Activated naive CD4-positive, alpha-beta T cell treated with anti-CD3 and anti-CD28 coated beads, Interleukin-2, amount 10 ng/mL, durations not matched to agents 7 days and 5 days (primary cell): ENCODE measurements at regions not wholly inside any gene's neighbourhood (a gene's known extent, or its start where the extent isn't known, plus 50 kb on each side); places are given as distances from the start of the nearest gene placed in this dataset.

Experiments used
- CTCF ChIA-PET: fragments of 350-600 bp; sonication (Branson Sonifier 250); formaldehyde crosslinking; loops from one replicate; lab custom pipeline; 2021; ENCODE audit warnings: antibody characterized with exemption; lab: Charles Lee
- DNase-seq: peaks from one replicate; pipeline ENCODE4 v3.0.0-alpha.2; 2020
- H3K27ac Mint-ChIP-seq: one replicate; pipeline ENCODE4 v1.8.0; 2021; ENCODE audit warnings: mild to moderate bottlenecking, moderate library complexity, mixed read lengths
- H3K27me3 Mint-ChIP-seq: one replicate; pipeline ENCODE4 v1.8.0; 2021; ENCODE audit warnings: mild to moderate bottlenecking, mixed read lengths
- H3K36me3 Mint-ChIP-seq: one replicate; pipeline ENCODE4 v1.8.0; 2021; ENCODE audit warnings: mixed read lengths
- H3K4me1 Mint-ChIP-seq: one replicate; pipeline ENCODE4 v1.8.0; 2021; ENCODE audit warnings: mixed read lengths
- H3K4me3 Mint-ChIP-seq: one replicate; pipeline ENCODE4 v1.8.0; 2021; ENCODE audit warnings: mild to moderate bottlenecking, moderate library complexity, mixed read lengths
- H3K9me3 Mint-ChIP-seq: one replicate; pipeline ENCODE4 v1.8.0; 2021; ENCODE audit warnings: mixed read lengths

DNA sequence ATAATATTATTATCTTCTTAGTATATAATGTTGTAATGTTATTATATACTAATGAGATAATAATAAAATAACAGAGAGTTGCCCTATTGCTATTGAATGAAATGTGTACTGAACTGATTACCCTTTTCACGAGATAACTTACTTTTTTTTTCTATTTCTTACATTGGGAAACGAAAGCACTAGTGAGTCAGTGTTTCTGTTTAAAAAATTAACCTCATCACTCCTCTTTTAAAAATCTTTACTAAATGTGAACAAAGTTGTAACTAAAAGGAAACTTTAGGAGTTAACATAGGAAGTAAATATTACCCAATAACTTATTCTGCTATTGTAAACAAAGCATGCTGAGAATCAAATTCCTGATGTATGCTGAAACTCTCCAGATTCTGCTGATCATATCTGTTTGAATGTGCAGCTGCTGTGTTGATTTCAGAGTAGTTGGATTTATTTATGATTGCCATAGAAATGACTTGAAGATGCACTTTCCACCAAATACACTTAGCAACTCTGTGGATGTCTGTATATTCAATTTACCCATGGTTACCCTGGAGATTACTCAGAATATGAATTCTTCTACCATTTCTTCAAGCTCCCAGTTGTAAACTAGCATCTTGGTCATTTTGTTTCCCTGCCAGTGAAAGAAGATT is 523.4 kb downstream of the TENT5A start:
- DNase-seq = no peak
- CTCF ChIA-PET = no interaction called here
- H3K36me3 Mint-ChIP-seq = no peaks in the 10 kb centered on the region

DNA sequence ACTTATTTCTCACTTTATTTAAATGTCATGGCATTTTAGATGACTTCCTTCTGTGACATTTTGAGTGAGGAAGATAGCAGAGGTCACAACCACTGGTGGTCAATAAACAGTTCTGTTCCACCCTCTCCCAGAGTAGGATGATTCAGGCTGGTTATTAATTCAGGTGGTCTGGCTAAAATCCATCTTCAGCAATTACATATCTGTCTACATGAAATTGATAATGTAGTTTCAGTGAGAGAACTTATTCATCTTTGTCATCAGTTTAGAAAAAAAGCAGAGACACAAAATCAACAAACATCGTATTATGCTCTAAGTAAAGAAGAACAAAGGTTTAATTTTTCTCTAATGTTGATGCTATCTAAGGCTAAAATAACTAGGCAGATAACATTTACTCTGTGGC is 525.5 kb downstream of the TENT5A start:
- no peak overlapping the region for H3K27ac Mint-ChIP-seq
- H3K4me3 Mint-ChIP-seq = no peak overlapping the region
- DNase-seq = no peak
- CTCF ChIA-PET = no interaction called here
- H3K4me1 Mint-ChIP-seq = no peaks in the 10 kb centered on the region
- H3K36me3 Mint-ChIP-seq = no peaks in the 10 kb centered on the region
- H3K27me3 Mint-ChIP-seq = no peaks in the 10 kb centered on the region
- H3K9me3 Mint-ChIP-seq = peaks cover 2% of the 10 kb centered on the region

More for the DNA sequence above, 523.4 kb downstream of the TENT5A start:
- Mint-ChIP-seq H3K4me1 (no peaks in the 10 kb centered on the region), H3K4me3 (no peak overlapping the region), H3K27ac (no peak overlapping the region), H3K9me3 (no peaks in the 10 kb centered on the region), H3K27me3 (no peaks in the 10 kb centered on the region)

DNA sequence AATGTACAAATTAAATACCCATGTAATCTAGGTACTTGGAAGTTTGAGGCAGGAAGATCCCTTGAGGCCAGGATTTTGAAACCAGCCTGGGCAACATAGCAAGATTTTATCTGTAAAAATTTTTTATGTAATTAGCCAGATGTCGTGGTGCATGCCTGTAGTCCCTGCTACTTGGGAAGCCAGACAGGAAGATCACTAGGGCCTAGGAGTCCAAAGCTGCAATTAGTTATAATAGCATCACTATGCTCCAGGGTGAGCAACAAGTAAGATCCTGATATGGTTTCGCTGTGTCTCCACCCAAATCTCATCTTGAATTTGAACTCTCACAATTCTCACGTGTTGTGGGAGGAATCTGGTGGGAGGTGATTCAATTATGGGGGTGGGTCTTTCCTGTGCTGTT is 535.8 kb downstream of the TENT5A start:
- peaks cover 13% of the 10 kb centered on the region for H3K9me3 Mint-ChIP-seq
- no peak for DNase-seq
- H3K4me3 Mint-ChIP-seq = no peak overlapping the region
- no peaks in the 10 kb centered on the region for H3K27me3 Mint-ChIP-seq
- H3K4me1 Mint-ChIP-seq = no peaks in the 10 kb centered on the region
- no peak overlapping the region for H3K27ac Mint-ChIP-seq
- CTCF ChIA-PET = no interaction called here
- no peaks in the 10 kb centered on the region for H3K36me3 Mint-ChIP-seq

DNA sequence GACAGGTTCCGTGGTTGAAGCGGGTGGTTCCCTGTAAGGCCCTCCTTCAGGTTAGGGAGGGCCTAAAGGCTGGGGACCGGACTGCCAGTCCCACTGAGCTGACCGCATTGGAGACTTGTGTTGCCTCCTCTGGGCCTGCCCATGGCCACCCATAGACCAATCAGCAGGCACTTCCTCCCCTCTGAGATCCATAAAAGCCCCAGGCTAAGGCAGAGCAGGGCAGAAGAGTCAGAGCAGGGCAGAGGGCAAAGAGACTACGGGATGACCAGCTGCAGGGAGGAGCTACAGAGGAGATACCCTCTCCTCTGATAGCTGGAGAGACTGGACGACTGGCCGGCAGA is 537.4 kb downstream of the TENT5A start:
- H3K27ac Mint-ChIP-seq = no peak overlapping the region
- DNase-seq = no peak
- no peaks in the 10 kb centered on the region for H3K27me3 Mint-ChIP-seq
- no peaks in the 10 kb centered on the region for H3K4me1 Mint-ChIP-seq
- H3K9me3 Mint-ChIP-seq = peaks cover 13% of the 10 kb centered on the region
- H3K4me3 Mint-ChIP-seq = no peak overlapping the region
- H3K36me3 Mint-ChIP-seq = no peaks in the 10 kb centered on the region
- CTCF ChIA-PET = no interaction called here

DNA sequence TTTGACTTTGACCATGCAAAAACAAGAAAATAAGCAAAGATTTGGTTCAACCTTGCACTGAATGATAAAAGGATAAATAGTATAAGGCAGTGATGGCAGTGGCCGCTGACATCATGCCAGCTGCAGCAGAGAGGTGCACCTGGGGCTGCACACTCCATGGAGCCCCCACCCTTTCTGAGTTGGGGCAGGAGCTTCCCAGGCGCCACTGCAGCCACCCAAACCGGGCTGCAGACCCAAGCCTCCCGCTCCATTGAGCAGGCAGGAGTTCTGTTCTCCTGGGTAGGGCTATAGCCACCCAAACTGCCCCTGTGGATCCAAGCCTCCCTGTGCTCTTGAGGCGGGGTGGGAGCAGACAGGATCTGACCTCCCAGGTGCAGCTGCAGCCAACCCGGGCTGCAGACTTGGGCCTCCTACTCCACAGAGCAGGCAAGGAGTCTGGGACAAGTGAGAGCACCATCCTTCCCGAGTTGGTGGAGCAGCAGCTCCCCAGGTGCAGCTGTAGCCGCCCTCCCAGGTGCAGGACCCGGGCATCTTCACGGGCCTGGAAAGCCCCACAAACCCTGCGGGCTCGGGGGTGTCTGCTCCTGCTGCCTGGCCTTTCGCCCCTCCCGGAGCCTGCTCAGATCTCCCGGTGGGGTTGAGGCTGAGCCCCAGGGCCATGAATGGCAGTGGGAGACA is 537.9 kb downstream of the TENT5A start:
- Mint-ChIP-seq H3K4me1 (no peaks in the 10 kb centered on the region), H3K36me3 (no peaks in the 10 kb centered on the region), H3K9me3 (peaks cover 13% of the 10 kb centered on the region), H3K27me3 (no peaks in the 10 kb centered on the region), H3K4me3 (no peak overlapping the region), H3K27ac (no peak overlapping the region)
- no peak for DNase-seq
- CTCF ChIA-PET = no interaction called here

DNA sequence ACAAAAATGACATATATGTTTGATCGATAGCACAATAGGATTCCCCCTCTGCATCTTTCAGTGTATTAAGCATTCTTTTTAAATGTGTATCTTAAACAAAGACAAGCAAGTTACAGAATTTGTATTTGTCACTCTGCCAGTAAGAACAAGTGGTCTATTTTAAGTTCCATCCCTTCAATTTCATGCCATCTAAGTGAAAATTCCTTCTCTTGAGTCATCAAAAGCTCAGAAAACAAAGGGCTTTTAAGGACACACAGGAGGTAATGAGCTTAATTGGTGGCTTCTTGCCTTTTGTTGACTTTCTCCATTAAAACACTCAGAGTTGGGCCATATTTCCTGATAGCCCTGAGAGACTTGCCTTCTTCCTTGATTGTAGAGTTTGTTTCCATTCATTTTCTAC is 547.8 kb downstream of the TENT5A start:
- H3K27me3 Mint-ChIP-seq = no peaks in the 10 kb centered on the region
- no peaks in the 10 kb centered on the region for H3K4me1 Mint-ChIP-seq
- DNase-seq = no peak
- CTCF ChIA-PET = no interaction called here
- peaks cover 4% of the 10 kb centered on the region for H3K9me3 Mint-ChIP-seq
- H3K36me3 Mint-ChIP-seq = no peaks in the 10 kb centered on the region
- H3K4me3 Mint-ChIP-seq = no peak overlapping the region
- no peak overlapping the region for H3K27ac Mint-ChIP-seq

DNA sequence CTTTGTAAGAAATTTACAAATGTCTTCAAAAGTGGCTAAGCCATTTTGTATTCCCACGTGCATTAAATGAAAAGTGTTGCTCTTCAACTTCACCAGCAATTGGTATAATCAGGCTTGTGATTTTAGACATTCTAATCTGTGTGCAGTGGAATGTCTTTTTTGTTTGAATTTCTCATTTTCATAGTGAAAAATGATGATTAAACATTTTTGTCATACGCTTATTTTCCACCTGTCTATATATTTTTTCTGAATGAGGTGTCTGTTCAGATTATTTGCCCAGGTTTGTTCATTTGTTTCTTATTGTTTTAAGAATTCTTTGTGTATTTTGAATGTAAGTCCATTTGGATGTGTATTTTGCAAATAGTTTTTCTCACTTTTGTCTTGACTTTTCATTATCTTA is 558.1 kb downstream of the TENT5A start:
- CTCF ChIA-PET = no interaction called here
- H3K9me3 Mint-ChIP-seq = no peaks in the 10 kb centered on the region
- no peak for DNase-seq
- no peaks in the 10 kb centered on the region for H3K36me3 Mint-ChIP-seq
- H3K4me3 Mint-ChIP-seq = no peak overlapping the region
- no peak overlapping the region for H3K27ac Mint-ChIP-seq
- no peaks in the 10 kb centered on the region for H3K4me1 Mint-ChIP-seq
- H3K27me3 Mint-ChIP-seq = no peaks in the 10 kb centered on the region

DNA sequence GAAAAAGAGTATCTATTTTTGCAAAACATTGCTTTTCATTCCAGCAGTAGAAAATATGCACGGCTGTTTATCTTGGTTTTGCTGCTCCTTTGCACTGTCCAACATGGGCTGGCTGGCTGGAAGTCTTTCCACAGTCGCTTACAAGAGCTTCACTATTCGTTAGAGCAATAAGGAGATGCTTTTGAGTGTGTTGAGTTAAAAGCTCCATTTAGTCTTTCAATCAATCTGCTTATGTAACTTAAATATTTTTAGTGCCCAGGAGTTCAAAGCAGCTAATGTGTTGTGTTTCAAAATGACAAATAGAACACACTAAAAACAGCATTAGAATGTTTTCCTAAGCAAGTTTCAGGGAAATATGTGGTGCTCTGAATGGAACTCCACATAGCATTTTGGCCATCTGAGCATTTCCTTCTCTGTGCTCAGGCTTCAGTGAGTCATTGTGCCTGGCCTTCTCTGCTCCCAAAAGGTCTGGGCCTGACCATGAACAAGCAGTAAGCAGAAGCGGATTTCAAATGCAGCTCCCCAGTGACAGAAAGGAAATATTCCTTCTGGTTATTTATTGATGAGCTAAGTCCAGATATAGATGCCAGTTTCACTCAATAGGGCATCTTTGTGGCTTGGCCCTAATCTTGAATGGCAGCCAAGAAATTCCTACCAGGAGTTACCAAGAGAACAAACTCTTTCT is 580.3 kb downstream of the TENT5A start:
- DNase-seq = no peak
- Mint-ChIP-seq H3K36me3 (no peaks in the 10 kb centered on the region), H3K9me3 (no peaks in the 10 kb centered on the region), H3K4me3 (no peak overlapping the region), H3K4me1 (no peaks in the 10 kb centered on the region), H3K27ac (no peak overlapping the region), H3K27me3 (no peaks in the 10 kb centered on the region)
- CTCF ChIA-PET = no interaction called here

DNA sequence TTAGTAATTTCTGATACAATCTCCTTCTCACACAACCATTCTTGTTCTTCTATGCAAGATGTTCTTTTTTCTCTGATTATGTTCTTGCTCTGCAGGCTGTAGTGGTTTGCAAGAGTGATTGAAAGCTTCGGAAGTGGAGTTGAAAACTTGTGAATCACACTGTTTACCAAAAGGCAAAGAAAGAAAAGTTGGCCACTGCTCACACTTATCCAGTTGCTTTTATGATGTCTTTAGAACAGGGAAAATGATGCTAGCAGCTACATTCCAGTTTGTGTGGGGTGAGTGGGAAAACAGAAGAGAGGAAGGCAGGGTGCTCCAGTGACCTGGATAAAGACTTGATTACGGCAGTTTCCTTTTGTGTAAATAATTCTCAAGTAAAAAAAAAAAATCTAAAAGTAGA is 583.3 kb downstream of the TENT5A start:
- Mint-ChIP-seq H3K4me1 (no peaks in the 10 kb centered on the region), H3K27me3 (no peaks in the 10 kb centered on the region), H3K36me3 (no peaks in the 10 kb centered on the region), H3K9me3 (no peaks in the 10 kb centered on the region), H3K27ac (no peak overlapping the region), H3K4me3 (no peak overlapping the region)
- DNase-seq = no peak
- CTCF ChIA-PET = no interaction called here

DNA sequence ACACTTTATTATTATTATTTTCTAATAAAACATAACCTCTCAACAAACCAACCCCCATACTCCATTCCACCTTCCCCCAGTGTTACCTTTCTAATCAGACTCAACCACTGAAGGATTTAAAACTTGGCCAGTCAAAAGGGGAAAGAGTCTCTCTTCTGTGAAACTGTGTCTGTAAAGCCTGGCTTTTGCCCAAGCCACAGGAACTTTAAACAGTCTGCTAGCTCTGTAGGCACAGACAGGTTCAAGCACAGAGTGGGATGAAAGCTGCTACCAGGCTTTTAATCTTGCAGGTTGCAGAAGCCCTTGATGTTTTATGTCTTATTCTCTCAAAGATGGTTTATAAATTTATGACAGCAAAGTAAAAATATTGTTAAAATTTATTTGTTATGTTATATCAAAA is 585.7 kb downstream of the TENT5A start:
- Mint-ChIP-seq H3K4me1 (no peaks in the 10 kb centered on the region), H3K4me3 (no peak overlapping the region), H3K36me3 (no peaks in the 10 kb centered on the region), H3K27ac (no peak overlapping the region), H3K9me3 (no peaks in the 10 kb centered on the region), H3K27me3 (no peaks in the 10 kb centered on the region)
- no peak for DNase-seq
- CTCF ChIA-PET = no interaction called here

DNA sequence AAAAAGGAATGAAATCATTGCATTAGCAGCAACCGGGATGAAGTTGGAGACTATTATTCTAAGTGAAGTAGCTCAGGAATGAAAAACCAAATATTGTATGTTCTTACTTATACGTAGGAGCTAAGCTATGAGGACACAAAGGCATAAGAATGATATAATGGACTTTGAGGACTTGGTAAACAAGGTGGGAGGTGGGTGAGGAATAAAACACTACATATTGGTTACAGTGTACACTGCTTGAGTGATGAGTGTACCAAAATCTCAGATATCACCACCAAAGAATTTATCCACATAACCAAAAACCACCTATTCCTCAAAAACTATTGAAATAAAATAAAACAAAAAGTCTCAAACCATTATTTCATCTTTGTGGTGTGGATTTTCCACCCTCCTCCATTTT is 593.5 kb downstream of the TENT5A start:
- H3K36me3 Mint-ChIP-seq = no peaks in the 10 kb centered on the region
- no peaks in the 10 kb centered on the region for H3K27me3 Mint-ChIP-seq
- no peaks in the 10 kb centered on the region for H3K4me1 Mint-ChIP-seq
- CTCF ChIA-PET = no interaction called here
- no peak overlapping the region for H3K27ac Mint-ChIP-seq
- H3K9me3 Mint-ChIP-seq = peaks cover 2% of the 10 kb centered on the region
- no peak for DNase-seq
- no peak overlapping the region for H3K4me3 Mint-ChIP-seq

DNA sequence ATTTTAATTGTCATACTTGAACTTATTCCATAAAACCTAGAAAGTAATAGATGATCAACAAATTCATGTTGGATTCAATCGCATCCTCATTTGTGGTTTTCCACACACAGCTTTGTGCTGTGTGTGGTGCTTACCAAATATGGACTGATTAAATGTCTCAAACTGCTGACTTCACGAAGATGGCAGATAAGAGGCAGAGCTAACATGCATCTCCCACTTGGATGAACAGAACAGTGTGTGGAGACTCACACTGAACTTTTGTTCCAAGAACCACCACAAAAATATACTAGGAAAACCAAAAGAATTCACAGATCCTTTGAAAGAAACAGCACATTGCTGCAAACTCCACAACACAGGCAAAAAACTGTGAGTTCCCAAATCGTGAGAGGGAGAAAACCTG is 603.7 kb downstream of the TENT5A start:
- no peaks in the 10 kb centered on the region for H3K36me3 Mint-ChIP-seq
- H3K9me3 Mint-ChIP-seq = peaks cover 5% of the 10 kb centered on the region
- no peaks in the 10 kb centered on the region for H3K4me1 Mint-ChIP-seq
- no peak for DNase-seq
- no peak overlapping the region for H3K27ac Mint-ChIP-seq
- H3K4me3 Mint-ChIP-seq = no peak overlapping the region
- H3K27me3 Mint-ChIP-seq = no peaks in the 10 kb centered on the region
- CTCF ChIA-PET = no interaction called here

DNA sequence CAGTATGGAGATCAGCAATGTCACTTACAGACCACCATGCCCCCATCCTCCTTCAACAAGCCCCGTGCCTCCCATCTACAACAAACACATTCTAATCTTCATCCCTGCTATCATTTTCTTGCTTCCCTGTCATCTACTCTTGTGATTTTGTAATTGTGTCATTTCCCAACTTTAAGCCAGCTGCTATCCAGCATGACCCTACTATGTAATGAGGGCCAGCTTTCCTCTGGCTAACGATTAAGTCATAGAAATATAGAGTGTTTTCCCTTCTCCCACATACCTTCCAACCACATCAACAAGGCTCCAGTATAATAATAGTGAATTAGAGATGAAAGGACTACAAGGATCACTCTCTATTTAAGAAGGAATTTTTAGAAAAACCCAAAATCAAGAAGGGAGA is 607.0 kb downstream of the TENT5A start:
- Mint-ChIP-seq H3K36me3 (no peaks in the 10 kb centered on the region), H3K27me3 (no peaks in the 10 kb centered on the region), H3K27ac (no peak overlapping the region), H3K9me3 (no peaks in the 10 kb centered on the region), H3K4me1 (no peaks in the 10 kb centered on the region), H3K4me3 (no peak overlapping the region)
- CTCF ChIA-PET = no interaction called here
- DNase-seq = no peak

DNA sequence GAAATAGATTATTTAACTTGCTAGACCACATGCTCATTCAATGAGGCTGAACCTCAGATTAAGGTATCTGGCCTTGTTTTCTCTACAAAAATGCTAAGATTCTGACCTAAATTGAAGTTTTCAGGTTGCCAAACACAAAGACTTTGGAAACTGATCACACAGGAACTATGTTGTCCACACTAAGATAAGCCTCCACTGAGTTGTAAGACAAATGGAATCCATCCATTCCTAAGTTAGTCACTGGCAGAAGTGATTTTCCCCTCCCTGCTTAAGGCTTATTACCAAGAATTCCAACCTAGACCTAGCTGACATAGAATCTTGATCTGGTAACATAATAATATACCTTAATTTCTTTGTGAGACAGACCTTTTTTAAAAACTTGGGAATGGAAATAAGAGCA is 608.1 kb downstream of the TENT5A start:
- CTCF ChIA-PET = no interaction called here
- H3K9me3 Mint-ChIP-seq = peaks cover 2% of the 10 kb centered on the region
- H3K27ac Mint-ChIP-seq = no peak overlapping the region
- DNase-seq = no peak
- H3K4me1 Mint-ChIP-seq = no peaks in the 10 kb centered on the region
- H3K4me3 Mint-ChIP-seq = no peak overlapping the region
- no peaks in the 10 kb centered on the region for H3K36me3 Mint-ChIP-seq
- no peaks in the 10 kb centered on the region for H3K27me3 Mint-ChIP-seq

DNA sequence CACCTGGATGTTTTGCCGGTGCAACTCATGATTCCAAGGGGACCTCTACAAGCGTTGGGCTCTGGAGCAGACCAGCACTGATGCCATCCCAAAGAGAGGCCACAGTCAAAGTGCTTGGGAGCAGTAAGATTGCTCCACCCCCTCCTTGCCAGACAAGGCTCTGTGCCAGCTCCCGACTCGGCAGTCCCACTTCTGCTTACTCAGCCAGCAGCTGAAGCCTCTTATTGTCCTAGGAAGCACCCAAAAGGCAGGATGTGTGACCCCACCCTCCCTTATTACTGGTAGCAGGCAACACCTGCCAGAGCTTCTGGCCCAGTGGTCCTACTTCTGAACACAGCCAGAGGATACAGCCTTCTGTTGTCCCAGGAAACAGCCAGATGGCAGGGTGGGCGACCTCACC is 614.2 kb downstream of the TENT5A start:
- Mint-ChIP-seq H3K36me3 (no peaks in the 10 kb centered on the region), H3K9me3 (peaks cover 8% of the 10 kb centered on the region), H3K27me3 (no peaks in the 10 kb centered on the region), H3K27ac (no peak overlapping the region), H3K4me1 (no peaks in the 10 kb centered on the region), H3K4me3 (no peak overlapping the region)
- CTCF ChIA-PET = no interaction called here
- DNase-seq = no peak
